Glutamatergic neuron (in vitro differentiated cells): ENCODE measurements at regions not wholly inside any gene's neighbourhood (a gene's known extent, or its start where the extent isn't known, plus 50 kb on each side); places are given as distances from the start of the nearest gene placed in this dataset.

ENCODE experiments used
- DNase-seq: peaks from one replicate; pipeline ENCODE4 v3.0.0; 2022
- H3K27ac Mint-ChIP-seq: one replicate; pipeline ENCODE4 v1.8.0; 2020; ENCODE audit warnings: mild to moderate bottlenecking, mixed read lengths, inconsistent platforms; ENCODE audit not compliant: unreplicated experiment
- H3K27me3 Mint-ChIP-seq: one replicate; pipeline ENCODE4 v1.8.0; 2020; ENCODE audit warnings: mild to moderate bottlenecking, moderate library complexity, mixed read lengths, inconsistent platforms; ENCODE audit not compliant: unreplicated experiment
- H3K36me3 Mint-ChIP-seq: one replicate; pipeline ENCODE4 v1.8.0; 2020; ENCODE audit warnings: mild to moderate bottlenecking, mixed read lengths, inconsistent platforms; ENCODE audit not compliant: unreplicated experiment
- H3K4me1 Mint-ChIP-seq: one replicate; pipeline ENCODE4 v1.8.0; 2020; ENCODE audit warnings: mild to moderate bottlenecking, low read depth, mixed read lengths, inconsistent platforms; ENCODE audit not compliant: unreplicated experiment
- H3K4me3 Mint-ChIP-seq: one replicate; pipeline ENCODE4 v1.8.0; 2020; ENCODE audit warnings: mild to moderate bottlenecking, mixed read lengths, inconsistent platforms; ENCODE audit not compliant: unreplicated experiment
- H3K9me3 Mint-ChIP-seq: one replicate; pipeline ENCODE4 v1.8.0; 2020; ENCODE audit warnings: mild to moderate bottlenecking, moderate library complexity, mixed read lengths, inconsistent platforms; ENCODE audit not compliant: unreplicated experiment
- TF ChIP-seq, protein P1 (sequence below): fragments of 200-600 bp; sonication (generic); IDR thresholded peaks from one replicate; pipeline ENCODE4 v1.5.0; 2021; ENCODE audit not compliant: partially characterized antibody, unreplicated experiment

DNA sequence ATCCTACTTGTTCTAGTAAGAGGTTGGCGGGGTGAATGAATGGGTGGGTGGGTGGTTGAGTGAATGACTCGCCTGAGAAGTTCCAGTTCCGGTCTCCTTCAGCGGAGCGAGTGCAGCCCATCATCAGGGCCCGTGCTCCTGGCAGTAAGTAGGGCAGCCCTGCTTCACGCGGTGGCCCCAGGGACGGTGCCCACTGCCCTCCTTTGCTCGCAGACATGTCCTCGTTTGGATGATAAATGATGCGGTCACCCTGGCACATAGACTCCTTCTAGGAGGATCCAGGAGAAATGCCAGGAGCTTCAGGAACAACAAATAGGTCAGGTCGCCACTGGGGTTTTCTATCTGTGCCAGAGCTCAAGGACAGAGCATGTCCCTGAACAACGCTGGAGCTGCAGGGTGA is 370.8 kb downstream of the CTTN start:
- DNase-seq = no peak
- TF ChIP-seq, protein P1, sequence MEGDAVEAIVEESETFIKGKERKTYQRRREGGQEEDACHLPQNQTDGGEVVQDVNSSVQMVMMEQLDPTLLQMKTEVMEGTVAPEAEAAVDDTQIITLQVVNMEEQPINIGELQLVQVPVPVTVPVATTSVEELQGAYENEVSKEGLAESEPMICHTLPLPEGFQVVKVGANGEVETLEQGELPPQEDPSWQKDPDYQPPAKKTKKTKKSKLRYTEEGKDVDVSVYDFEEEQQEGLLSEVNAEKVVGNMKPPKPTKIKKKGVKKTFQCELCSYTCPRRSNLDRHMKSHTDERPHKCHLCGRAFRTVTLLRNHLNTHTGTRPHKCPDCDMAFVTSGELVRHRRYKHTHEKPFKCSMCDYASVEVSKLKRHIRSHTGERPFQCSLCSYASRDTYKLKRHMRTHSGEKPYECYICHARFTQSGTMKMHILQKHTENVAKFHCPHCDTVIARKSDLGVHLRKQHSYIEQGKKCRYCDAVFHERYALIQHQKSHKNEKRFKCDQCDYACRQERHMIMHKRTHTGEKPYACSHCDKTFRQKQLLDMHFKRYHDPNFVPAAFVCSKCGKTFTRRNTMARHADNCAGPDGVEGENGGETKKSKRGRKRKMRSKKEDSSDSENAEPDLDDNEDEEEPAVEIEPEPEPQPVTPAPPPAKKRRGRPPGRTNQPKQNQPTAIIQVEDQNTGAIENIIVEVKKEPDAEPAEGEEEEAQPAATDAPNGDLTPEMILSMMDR = no peak
- no peaks in the 10 kb centered on the region for H3K4me1 Mint-ChIP-seq
- H3K27ac Mint-ChIP-seq = no peak overlapping the region
- H3K9me3 Mint-ChIP-seq = peaks cover 11% of the 10 kb centered on the region
- no peak overlapping the region for H3K4me3 Mint-ChIP-seq
- H3K27me3 Mint-ChIP-seq = peaks cover 7% of the 10 kb centered on the region
- peaks cover 14% of the 10 kb centered on the region for H3K36me3 Mint-ChIP-seq

DNA sequence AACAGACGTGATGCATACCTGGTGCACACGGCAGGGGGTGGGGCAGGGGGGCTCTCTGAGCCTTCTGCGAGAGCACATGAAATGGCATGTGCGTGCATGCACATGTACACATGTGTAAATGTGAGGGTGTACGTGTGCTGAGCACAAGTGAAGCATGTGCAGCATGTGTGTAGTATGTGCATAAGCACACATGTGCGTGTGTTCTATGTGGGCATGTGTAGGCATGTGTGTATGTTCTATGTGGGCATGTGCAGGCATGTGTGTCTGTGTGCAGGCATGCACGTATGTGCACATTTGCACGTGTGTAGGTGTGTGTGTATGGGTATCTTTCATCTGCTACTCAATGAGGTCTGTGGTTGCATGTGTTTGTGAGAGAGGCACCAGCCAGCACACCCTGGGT is 371.2 kb downstream of the CTTN start:
- TF ChIP-seq, protein P1 = no peak
- Mint-ChIP-seq H3K36me3 (peaks cover 16% of the 10 kb centered on the region), H3K4me1 (no peaks in the 10 kb centered on the region), H3K27me3 (peaks cover 7% of the 10 kb centered on the region), H3K4me3 (no peak overlapping the region), H3K9me3 (peaks cover 9% of the 10 kb centered on the region), H3K27ac (no peak overlapping the region)
- DNase-seq = no peak

DNA sequence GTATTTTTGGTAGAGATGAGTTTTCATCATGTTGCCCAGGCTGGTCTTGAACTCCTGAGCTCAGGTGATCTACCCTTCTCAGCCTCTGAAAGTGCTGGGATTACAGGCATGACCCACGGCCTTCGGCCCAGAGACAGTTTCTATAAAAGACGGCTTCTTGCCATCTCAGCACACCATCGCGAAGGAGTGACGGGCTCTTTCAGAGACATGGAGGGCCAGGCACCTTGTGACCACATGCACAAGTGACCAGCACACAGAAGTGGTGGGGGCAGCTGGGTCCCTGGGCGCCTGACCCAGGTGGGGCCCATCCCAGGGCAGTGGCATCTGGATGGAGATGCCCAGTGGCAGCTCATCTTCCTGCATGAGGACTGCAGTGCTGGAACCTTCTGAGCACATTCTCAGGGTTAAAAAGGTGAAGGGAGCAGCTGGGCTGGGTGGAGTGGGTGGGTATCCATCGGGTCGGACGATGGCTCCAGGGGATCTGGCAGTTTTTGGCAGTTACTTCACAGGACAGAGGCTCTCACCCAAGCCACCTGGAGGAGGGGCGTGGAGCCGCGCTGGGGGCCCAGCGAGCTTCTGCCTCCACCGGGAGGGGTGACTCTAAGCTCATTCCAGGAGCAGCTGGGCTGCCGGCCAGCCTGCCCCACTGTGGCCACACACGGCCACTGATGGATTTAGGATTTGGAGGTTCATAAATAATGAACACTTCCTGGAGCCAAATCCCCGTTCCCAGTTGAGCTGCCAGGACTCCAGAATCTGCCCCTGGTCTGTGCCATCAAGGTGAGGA is 373.0 kb downstream of the CTTN start:
- TF ChIP-seq, protein P1 = no peak
- Mint-ChIP-seq H3K4me1 (no peaks in the 10 kb centered on the region), H3K27me3 (peaks cover 9% of the 10 kb centered on the region), H3K4me3 (no peak overlapping the region), H3K9me3 (peaks cover 8% of the 10 kb centered on the region), H3K36me3 (peaks cover 16% of the 10 kb centered on the region), H3K27ac (no peak overlapping the region)
- DNase-seq = no peak

DNA sequence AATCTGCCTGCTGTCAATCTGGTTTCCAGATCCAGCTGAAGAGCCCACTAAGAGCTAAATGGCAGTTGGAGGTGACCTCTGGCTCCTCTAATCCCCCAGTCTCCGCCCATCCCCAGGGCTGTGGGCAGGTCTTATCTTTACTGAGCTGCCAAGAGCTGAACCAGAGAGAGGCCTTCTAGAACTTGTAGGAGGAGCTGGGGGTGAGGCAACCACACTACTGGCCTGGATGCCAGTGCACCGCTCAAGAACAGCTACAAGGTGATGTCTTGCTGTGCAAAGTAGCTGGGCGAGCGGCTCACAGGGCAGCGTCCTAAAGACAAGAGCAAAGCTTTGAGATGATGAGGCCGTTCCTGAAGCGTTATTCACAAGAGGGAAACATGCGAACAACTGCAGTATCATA is 374.6 kb downstream of the CTTN start:
- Mint-ChIP-seq H3K27me3 (peaks cover 7% of the 10 kb centered on the region), H3K9me3 (peaks cover 2% of the 10 kb centered on the region), H3K27ac (no peak overlapping the region), H3K36me3 (peaks cover 6% of the 10 kb centered on the region), H3K4me3 (no peak overlapping the region), H3K4me1 (no peaks in the 10 kb centered on the region)
- DNase-seq = no peak
- TF ChIP-seq, protein P1 = no peak

DNA sequence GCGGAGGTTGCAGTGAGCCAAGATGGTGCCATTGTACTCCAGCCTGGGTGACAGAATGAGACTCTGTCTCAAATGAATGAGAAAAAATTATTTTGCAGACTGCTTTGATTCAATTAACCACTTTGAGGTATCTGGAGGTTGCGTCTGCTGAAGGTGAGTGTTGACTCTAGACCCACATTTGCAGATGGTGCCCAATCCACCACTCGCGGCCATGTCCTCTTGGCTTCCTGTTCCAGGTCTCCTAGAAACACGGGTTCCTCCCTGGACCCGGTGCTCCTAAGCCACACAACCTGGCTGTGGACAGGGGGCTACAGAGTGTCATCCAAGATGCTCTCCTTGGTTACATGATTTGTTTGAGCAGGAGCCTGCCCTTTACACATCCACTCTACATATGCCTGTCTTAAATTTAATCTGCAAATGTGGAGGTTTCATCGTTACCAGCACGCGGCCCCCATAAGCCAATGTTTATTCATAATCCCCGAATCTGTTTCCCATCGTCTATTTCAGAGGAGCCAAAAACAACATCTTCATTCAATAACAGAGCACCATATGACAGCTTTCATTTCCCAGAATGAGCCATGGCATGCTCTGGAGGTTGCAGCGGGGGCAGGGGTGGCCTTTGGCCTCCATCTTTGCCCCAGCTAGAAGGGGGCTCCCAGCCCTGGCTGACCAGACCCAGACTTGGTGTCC is 377.2 kb downstream of the CTTN start:
- H3K9me3 Mint-ChIP-seq = peaks cover 2% of the 10 kb centered on the region
- no peak for DNase-seq
- H3K4me3 Mint-ChIP-seq = no peak overlapping the region
- no peaks in the 10 kb centered on the region for H3K4me1 Mint-ChIP-seq
- H3K36me3 Mint-ChIP-seq = peaks cover 6% of the 10 kb centered on the region
- H3K27ac Mint-ChIP-seq = no peak overlapping the region
- peaks cover 2% of the 10 kb centered on the region for H3K27me3 Mint-ChIP-seq
- TF ChIP-seq, protein P1 = no peak
